Activated CD8-positive, alpha-beta T cell treated with anti-CD3 and anti-CD28 coated beads for 36 hours (primary cell): ENCODE measurements at regions not wholly inside any gene's neighbourhood (a gene's known extent, or its start where the extent isn't known, plus 50 kb on each side); places are given as distances from the start of the nearest gene placed in this dataset.

ENCODE experiments used
- ATAC-seq: fragments of 200-7000 bp; cut with Tn5 transposase; one replicate; pipeline ENCODE4 v1.10.0; 2021; ENCODE audit warnings: mild to moderate bottlenecking, moderate library complexity
- CTCF ChIA-PET: fragments of 350-600 bp; sonication (Branson Sonifier 250); formaldehyde crosslinking; loops from one replicate; lab custom pipeline; 2021; ENCODE audit warnings: antibody characterized with exemption; lab: Charles Lee
- POLR2A ChIA-PET: fragments of 350-600 bp; sonication (Branson Sonifier 250); formaldehyde crosslinking; loops from one replicate; lab custom pipeline; 2021; ENCODE audit warnings: antibody characterized with exemption; lab: Charles Lee
- DNase-seq: peaks from one replicate; pipeline ENCODE4 v3.0.0-alpha.2; 2020
- H3K27ac Mint-ChIP-seq: one replicate; pipeline ENCODE4 v1.8.0; 2021; ENCODE audit warnings: mild to moderate bottlenecking, mixed read lengths
- H3K27me3 Mint-ChIP-seq: one replicate; pipeline ENCODE4 v1.8.0; 2021; ENCODE audit warnings: mixed read lengths
- H3K36me3 Mint-ChIP-seq: one replicate; pipeline ENCODE4 v1.8.0; 2021; ENCODE audit warnings: low read depth, mixed read lengths
- H3K4me1 Mint-ChIP-seq: one replicate; pipeline ENCODE4 v1.8.0; 2021; ENCODE audit warnings: low read depth, mixed read lengths
- H3K4me3 Mint-ChIP-seq: one replicate; pipeline ENCODE4 v1.8.0; 2021; ENCODE audit warnings: mild to moderate bottlenecking, moderate library complexity, mixed read lengths
- H3K9me3 Mint-ChIP-seq: one replicate; pipeline ENCODE4 v1.8.0; 2021; ENCODE audit warnings: mixed read lengths
- CTCF ChIP-seq: fragments of 200-600 bp; IDR thresholded peaks from one replicate; pipeline ENCODE4 v1.8.0; 2022; ENCODE audit warnings: antibody characterized with exemption, mild to moderate bottlenecking
- intact Hi-C: fragments of 100-400 bp; cut with micrococcal nuclease; formaldehyde crosslinking; loops from one replicate; pipeline ENCODE4 v1.10.0; 2022

- intact Hi-C loops = no loop called here
- POLR2A ChIA-PET = no interaction called here
- Mint-ChIP-seq H3K27me3 (no peaks in the 10 kb centered on the region), H3K4me1 (no peaks in the 10 kb centered on the region), H3K27ac (no peak overlapping the region), H3K4me3 (no peak overlapping the region), H3K9me3 (no peaks in the 10 kb centered on the region), H3K36me3 (no peaks in the 10 kb centered on the region)
- ATAC-seq (no peak), DNase-seq (no peak)
- no peak for TF ChIP-seq CTCF
- CTCF ChIA-PET = no interaction called here
Measured at GRCh38 chr12:90366286-90366685, 588.7 kb downstream of the CCER1 start.

GRCh38 chr12:90360300-90360699 is 594.7 kb downstream of the CCER1 start:
- no peak overlapping the region for H3K4me3 Mint-ChIP-seq
- CTCF ChIA-PET = no interaction called here
- no peaks in the 10 kb centered on the region for H3K36me3 Mint-ChIP-seq
- no peak for ATAC-seq
- no peak for TF ChIP-seq CTCF
- intact Hi-C loops = no loop called here
- POLR2A ChIA-PET = no interaction called here
- H3K9me3 Mint-ChIP-seq = no peaks in the 10 kb centered on the region
- no peak for DNase-seq
- no peaks in the 10 kb centered on the region for H3K4me1 Mint-ChIP-seq
- H3K27ac Mint-ChIP-seq = no peak overlapping the region
- peaks cover 2% of the 10 kb centered on the region for H3K27me3 Mint-ChIP-seq

- DNase-seq (no peak), ATAC-seq (no peak)
- CTCF ChIA-PET = no interaction called here
- H3K27me3 Mint-ChIP-seq = peaks cover 2% of the 10 kb centered on the region
- no peak for TF ChIP-seq CTCF
- H3K4me1 Mint-ChIP-seq = no peaks in the 10 kb centered on the region
- H3K36me3 Mint-ChIP-seq = no peaks in the 10 kb centered on the region
- no peak overlapping the region for H3K4me3 Mint-ChIP-seq
- POLR2A ChIA-PET = interaction anchor here (0.6 kb wide), 1 partner anchor 298 kb away, joined by 3 read pairs; no protein-coding TSS in a partner anchor
- no peak overlapping the region for H3K27ac Mint-ChIP-seq
- no peaks in the 10 kb centered on the region for H3K9me3 Mint-ChIP-seq
- intact Hi-C loops = no loop called here
Measured at GRCh38 chr12:90355711-90356355, 599.1 kb downstream of the CCER1 start.

GRCh38 chr12:90343966-90344365 is 611.0 kb downstream of the CCER1 start:
- DNase-seq = no peak
- no peak overlapping the region for H3K27ac Mint-ChIP-seq
- ChIA-PET CTCF (no interaction called here), POLR2A (no interaction called here)
- H3K4me3 Mint-ChIP-seq = no peak overlapping the region
- TF ChIP-seq CTCF = no peak
- no peaks in the 10 kb centered on the region for H3K36me3 Mint-ChIP-seq
- H3K27me3 Mint-ChIP-seq = peaks cover 7% of the 10 kb centered on the region
- no peaks in the 10 kb centered on the region for H3K4me1 Mint-ChIP-seq
- ATAC-seq = no peak
- no peaks in the 10 kb centered on the region for H3K9me3 Mint-ChIP-seq
- intact Hi-C loops = no loop called here

- ChIA-PET POLR2A (no interaction called here), CTCF (no interaction called here)
- H3K9me3 Mint-ChIP-seq = no peaks in the 10 kb centered on the region
- intact Hi-C loops = no loop called here
- peaks cover 7% of the 10 kb centered on the region for H3K27me3 Mint-ChIP-seq
- H3K4me1 Mint-ChIP-seq = no peaks in the 10 kb centered on the region
- TF ChIP-seq CTCF = no peak
- DNase-seq (no peak), ATAC-seq (no peak)
- no peak overlapping the region for H3K27ac Mint-ChIP-seq
- no peaks in the 10 kb centered on the region for H3K36me3 Mint-ChIP-seq
- H3K4me3 Mint-ChIP-seq = no peak overlapping the region
Measured at GRCh38 chr12:90342081-90342480, 612.9 kb downstream of the CCER1 start.
